Astrocyte (in vitro differentiated cells and primary cell): ENCODE measurements at regions not wholly inside any gene's neighbourhood (a gene's known extent, or its start where the extent isn't known, plus 50 kb on each side); places are given as distances from the start of the nearest gene placed in this dataset.

Experiments used
- CTCF ChIP-seq: IDR thresholded peaks from 2 replicates; pipeline ENCODE4 v1.5.1; 2011; ENCODE audit warnings: low read depth, mild to moderate bottlenecking, inconsistent platforms, low read length, moderate library complexity; ENCODE audit not compliant: insufficient read depth
- EZH2 ChIP-seq: IDR thresholded peaks from 2 replicates; pipeline ENCODE4 v1.6.1; 2012; ENCODE audit warnings: mild to moderate bottlenecking, low read length, inconsistent platforms; ENCODE audit not compliant: insufficient read depth

- no peak for TF ChIP-seq CTCF
- TF ChIP-seq EZH2, result no peak
These were observed 254.7 kb downstream of the STK31 start for GRCh38 chr7:23964715-23965114.
